ENCODE measurements at regions not wholly inside any gene's neighbourhood (a gene's known extent, or its start where the extent isn't known, plus 50 kb on each side); places are given as distances from the start of the nearest gene placed in this dataset.

DNA sequence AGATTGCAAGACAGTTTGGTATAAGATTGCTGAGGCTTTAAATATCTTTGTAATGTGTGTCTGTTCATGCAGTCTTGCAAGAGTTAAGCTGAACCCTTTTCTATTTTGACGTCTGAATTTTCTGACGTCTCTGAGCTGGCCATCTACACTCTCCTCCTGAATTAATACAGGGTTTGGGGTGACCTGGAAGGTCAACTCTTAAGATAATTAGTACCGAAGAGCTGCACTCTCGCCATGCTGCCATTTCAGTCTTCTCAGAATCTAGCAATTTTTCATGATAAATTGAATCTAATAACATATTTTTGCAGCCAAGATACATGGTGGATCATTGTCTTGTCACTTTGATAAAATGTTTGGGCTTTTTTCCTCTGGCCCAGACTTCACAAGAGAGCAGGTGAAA lies 1245.2 kb upstream of the CELF4 start:
- H3K27ac ChIP-seq (ENCODE audit: low read length): no peak overlapping the region
- TF ChIP-seq, protein P1, sequence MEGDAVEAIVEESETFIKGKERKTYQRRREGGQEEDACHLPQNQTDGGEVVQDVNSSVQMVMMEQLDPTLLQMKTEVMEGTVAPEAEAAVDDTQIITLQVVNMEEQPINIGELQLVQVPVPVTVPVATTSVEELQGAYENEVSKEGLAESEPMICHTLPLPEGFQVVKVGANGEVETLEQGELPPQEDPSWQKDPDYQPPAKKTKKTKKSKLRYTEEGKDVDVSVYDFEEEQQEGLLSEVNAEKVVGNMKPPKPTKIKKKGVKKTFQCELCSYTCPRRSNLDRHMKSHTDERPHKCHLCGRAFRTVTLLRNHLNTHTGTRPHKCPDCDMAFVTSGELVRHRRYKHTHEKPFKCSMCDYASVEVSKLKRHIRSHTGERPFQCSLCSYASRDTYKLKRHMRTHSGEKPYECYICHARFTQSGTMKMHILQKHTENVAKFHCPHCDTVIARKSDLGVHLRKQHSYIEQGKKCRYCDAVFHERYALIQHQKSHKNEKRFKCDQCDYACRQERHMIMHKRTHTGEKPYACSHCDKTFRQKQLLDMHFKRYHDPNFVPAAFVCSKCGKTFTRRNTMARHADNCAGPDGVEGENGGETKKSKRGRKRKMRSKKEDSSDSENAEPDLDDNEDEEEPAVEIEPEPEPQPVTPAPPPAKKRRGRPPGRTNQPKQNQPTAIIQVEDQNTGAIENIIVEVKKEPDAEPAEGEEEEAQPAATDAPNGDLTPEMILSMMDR (IDR thresholded peaks at IDR 0.05): no peak
- no peaks in the 10 kb centered on the region for H3K27me3 ChIP-seq (ENCODE audit: control insufficient read depth, insufficient read depth, low read length)
- no peaks in the 10 kb centered on the region for H3K4me1 Mint-ChIP-seq
- H3K4me3 ChIP-seq (ENCODE audit: low read length): no peak overlapping the region
- no peaks in the 10 kb centered on the region for H3K27me3 Mint-ChIP-seq (ENCODE audit: low read depth in 2 of 2)
- DNase-seq (no peak), ATAC-seq (no peak)
- intact Hi-C loops (cut with micrococcal nuclease): no loop called here
- no peaks in the 10 kb centered on the region for H3K36me3 Mint-ChIP-seq
- H3K4me3 Mint-ChIP-seq: no peak overlapping the region
- no peaks in the 10 kb centered on the region for H3K4me1 ChIP-seq (ENCODE audit: control insufficient read depth, insufficient read depth, low read length)
- no peaks in the 10 kb centered on the region for H3K36me3 ChIP-seq (ENCODE audit: control insufficient read depth, insufficient read depth, low read length)
- WGBS (ENCODE audit: insufficient coverage): 88% methylated on average over 4 of the region's 4 CpGs
- no peak overlapping the region for H3K27ac Mint-ChIP-seq
- no peaks in the 10 kb centered on the region for H3K9me3 ChIP-seq (ENCODE audit: control insufficient read depth, insufficient read depth, low read length)
- H3K9me3 Mint-ChIP-seq: peaks cover 9 to 20% of the 10 kb centered on the region in 2 donors

DNA sequence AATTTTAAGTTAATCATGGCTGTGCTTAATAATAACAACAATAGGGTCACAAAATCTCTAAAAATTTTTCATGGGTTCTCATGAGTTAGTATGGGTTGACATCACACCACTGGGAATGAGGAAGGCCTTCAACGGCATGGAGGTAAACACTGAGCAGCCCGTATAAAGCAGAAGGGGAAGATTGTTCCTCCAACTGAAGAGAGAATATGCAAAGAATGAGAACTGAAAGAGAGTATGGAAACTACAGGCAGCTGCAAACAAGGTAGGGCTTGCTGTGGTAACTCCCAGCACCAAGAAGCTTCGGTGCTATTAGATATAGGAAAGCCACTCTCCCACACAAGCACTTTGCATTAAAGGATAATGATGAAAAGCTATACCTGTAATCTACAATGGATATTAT lies 1242.3 kb upstream of the CELF4 start:
- H3K4me1 ChIP-seq (ENCODE audit: control insufficient read depth, insufficient read depth, low read length): no peaks in the 10 kb centered on the region
- no peaks in the 10 kb centered on the region for H3K27me3 ChIP-seq (ENCODE audit: control insufficient read depth, insufficient read depth, low read length)
- no peaks in the 10 kb centered on the region for H3K9me3 ChIP-seq (ENCODE audit: control insufficient read depth, insufficient read depth, low read length)
- no peak overlapping the region for H3K4me3 ChIP-seq (ENCODE audit: low read length)
- no peak overlapping the region for H3K27ac ChIP-seq (ENCODE audit: low read length)
- WGBS (ENCODE audit: insufficient coverage): 89% methylated on average over 2 of the region's 3 CpGs
- intact Hi-C loops (cut with micrococcal nuclease): no loop called here
- H3K36me3 ChIP-seq (ENCODE audit: control insufficient read depth, insufficient read depth, low read length): no peaks in the 10 kb centered on the region
- TF ChIP-seq, protein P1 (IDR thresholded peaks at IDR 0.05): no peak
- Mint-ChIP-seq H3K27me3 (ENCODE audit: low read depth in 2 of 2) (no peaks in the 10 kb centered on the region), H3K4me1 (no peaks in the 10 kb centered on the region), H3K27ac (no peak overlapping the region), H3K36me3 (no peaks in the 10 kb centered on the region), H3K9me3 (peaks cover 11 to 21% of the 10 kb centered on the region in 2 donors), H3K4me3 (no peak overlapping the region)
- ATAC-seq: no peak
- no peak for DNase-seq

DNA sequence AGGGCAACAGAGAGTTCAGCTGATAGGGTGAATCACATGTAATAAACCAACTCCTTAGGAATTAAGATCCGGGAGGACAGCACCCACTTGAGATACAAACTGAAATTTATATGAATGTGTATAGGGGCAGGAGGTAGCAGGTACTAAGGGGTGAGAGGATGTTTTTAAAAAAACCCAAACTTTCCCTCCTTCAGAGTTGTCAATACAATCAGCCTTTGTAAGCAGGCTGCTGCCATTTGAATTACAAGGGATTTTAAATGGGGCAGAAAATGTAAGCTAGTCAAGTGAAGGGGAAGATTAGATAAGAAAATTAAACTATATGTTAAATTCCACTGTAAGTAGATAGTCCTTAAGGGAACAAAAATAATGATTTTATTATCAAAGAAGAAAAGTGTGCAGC lies 1239.7 kb upstream of the CELF4 start:
- TF ChIP-seq, protein P1 (IDR thresholded peaks at IDR 0.05): no peak
- 80% methylated on average over 1 of the region's 1 CpG for WGBS (ENCODE audit: insufficient coverage)
- H3K36me3 ChIP-seq (ENCODE audit: control insufficient read depth, insufficient read depth, low read length): no peaks in the 10 kb centered on the region
- H3K27ac ChIP-seq (ENCODE audit: low read length): no peak overlapping the region
- Mint-ChIP-seq H3K4me1 (no peaks in the 10 kb centered on the region), H3K27ac (no peak overlapping the region), H3K9me3 (peaks cover 15 to 32% of the 10 kb centered on the region in 2 donors), H3K4me3 (no peak overlapping the region), H3K36me3 (no peaks in the 10 kb centered on the region), H3K27me3 (ENCODE audit: low read depth in 2 of 2) (no peaks in the 10 kb centered on the region)
- intact Hi-C loops (cut with micrococcal nuclease): no loop called here
- H3K9me3 ChIP-seq (ENCODE audit: control insufficient read depth, insufficient read depth, low read length): no peaks in the 10 kb centered on the region
- H3K4me3 ChIP-seq (ENCODE audit: low read length): no peak overlapping the region
- H3K27me3 ChIP-seq (ENCODE audit: control insufficient read depth, insufficient read depth, low read length): no peaks in the 10 kb centered on the region
- no peak for ATAC-seq
- H3K4me1 ChIP-seq (ENCODE audit: control insufficient read depth, insufficient read depth, low read length): no peaks in the 10 kb centered on the region
- DNase-seq: no peak

DNA sequence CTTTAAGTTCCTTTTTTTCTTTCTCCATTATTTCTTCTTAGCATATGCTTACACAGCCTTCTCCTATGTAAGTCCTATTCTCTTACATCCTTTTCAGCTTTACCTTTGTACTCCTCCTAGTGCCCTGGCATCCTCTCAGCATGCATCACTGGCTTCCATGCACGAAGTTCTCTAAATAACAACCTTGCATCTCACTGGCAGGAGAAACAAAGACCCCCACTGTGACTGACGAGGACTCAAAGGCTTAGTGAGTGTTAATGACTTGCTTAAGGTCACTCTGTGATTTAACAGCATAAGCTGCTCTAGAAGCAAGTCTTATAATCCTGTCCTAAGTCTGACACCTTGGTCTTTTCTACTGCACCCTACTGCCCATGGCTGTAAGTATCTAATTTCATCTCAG lies 1236.0 kb upstream of the CELF4 start:
- Mint-ChIP-seq H3K9me3 (peaks cover 16 to 39% of the 10 kb centered on the region in 2 donors), H3K4me3 (no peak overlapping the region), H3K4me1 (no peaks in the 10 kb centered on the region), H3K36me3 (no peaks in the 10 kb centered on the region), H3K27me3 (ENCODE audit: low read depth in 2 of 2) (no peaks in the 10 kb centered on the region), H3K27ac (no peak overlapping the region)
- Histone ChIP-seq H3K9me3 (ENCODE audit: control insufficient read depth, insufficient read depth, low read length) (no peaks in the 10 kb centered on the region), H3K36me3 (ENCODE audit: control insufficient read depth, insufficient read depth, low read length) (no peaks in the 10 kb centered on the region), H3K27me3 (ENCODE audit: control insufficient read depth, insufficient read depth, low read length) (no peaks in the 10 kb centered on the region), H3K4me3 (ENCODE audit: low read length) (no peak overlapping the region), H3K27ac (ENCODE audit: low read length) (no peak overlapping the region), H3K4me1 (ENCODE audit: control insufficient read depth, insufficient read depth, low read length) (no peaks in the 10 kb centered on the region)
- ATAC-seq: no peak
- TF ChIP-seq, protein P1 (IDR thresholded peaks at IDR 0.05): no peak
- DNase-seq: no peak
- 60% methylated on average over 2 of the region's 2 CpGs for WGBS (ENCODE audit: insufficient coverage)
- intact Hi-C loops (cut with micrococcal nuclease): no loop called here
